Sigmoid colon (tissue), 6 donors: ENCODE measurements at regions not wholly inside any gene's neighbourhood (a gene's known extent, or its start where the extent isn't known, plus 50 kb on each side); places are given as distances from the start of the nearest gene placed in this dataset.

Experiments used
- DNase-seq: peaks from one replicate; pipeline ENCODE4 v3.0.0-alpha.2; 2019
- H3K27ac ChIP-seq, 4 donors: fragments of 200-600 bp; sonication (generic); one replicate each; pipeline ENCODE4 v1.5.1; 2016 to 2019; ENCODE audit warnings: mild to moderate bottlenecking in 1 of 4
- H3K27me3 ChIP-seq, 3 donors: fragments of 200-600 bp; sonication (generic); one replicate each; pipeline ENCODE4 v1.5.1; 2019; ENCODE audit warnings: mild to moderate bottlenecking in 1 of 3
- H3K36me3 ChIP-seq, 4 donors: fragments of 200-600 bp; sonication (generic); one replicate each; pipeline ENCODE4 v1.5.1; 2016 to 2019
- H3K4me1 ChIP-seq, 4 donors: fragments of 200-600 bp; sonication (generic); one replicate each; pipeline ENCODE4 v1.5.1; 2017 to 2019
- H3K4me3 ChIP-seq, 4 donors: fragments of 200-600 bp; sonication (generic); one replicate each; pipeline ENCODE4 v1.5.1; 2017 to 2019; ENCODE audit warnings: mild to moderate bottlenecking in 2 of 4, moderate library complexity in 1 of 4
- H3K9me3 ChIP-seq, 4 donors: fragments of 200-600 bp in 3 of 4; sonication (generic) in 3 of 4; one replicate each; pipeline versions ENCODE4 v1.5.1 to v1.6.1; 2013 to 2019
- EP300 ChIP-seq, 4 donors: sonication (generic); formaldehyde crosslinking; IDR thresholded peaks; one replicate each; pipeline ENCODE4 v1.6.1; 2017; ENCODE audit warnings: antibody characterized with exemption in 4 of 4
- POLR2A ChIP-seq, 2 donors: fragments of 450-650 bp; IDR thresholded peaks; one replicate each; pipeline ENCODE4 v1.6.1; 2016; ENCODE audit warnings: antibody characterized with exemption in 2 of 2, mild to moderate bottlenecking in 2 of 2, moderate library complexity in 2 of 2
- POLR2AphosphoS5 ChIP-seq, 4 donors: sonication (generic); formaldehyde crosslinking; IDR thresholded peaks; one replicate each; pipeline ENCODE4 v1.6.1; 2017; ENCODE audit warnings: antibody characterized with exemption in 4 of 4
- WGBS, 2 donors: extraction: QIAGEN DNeasy Blood & Tissue Kit; methylation state at CpG; one replicate each; pipeline ENCODE4 v1.1.7; 2013; 5-methylcytosine and 5-hydroxymethylcytosine counted together
- intact Hi-C: fragments of 100-400 bp; cut with DNase I; formaldehyde crosslinking; loops from one replicate; pipeline ENCODE4 v1.15.1; 2023
- TF ChIP-seq, protein P1 (sequence below), 4 experiments: fragments of 450-650 bp in 3 of 4; fragments of 200-600 bp in 1 of 4; IDR thresholded peaks; one replicate each; pipeline ENCODE4 v1.5.1; 2016 to 2019; ENCODE audit warnings: antibody characterized with exemption in 4 of 4, mild to moderate bottlenecking in 3 of 4, moderate library complexity in 2 of 4
- donor health status: healthy with polysubstance abuse.
- donor health status: healthy.

GRCh38 chr13:74912898-74913297, 569.1 kb downstream of the TBC1D4 start:
- intact Hi-C loops: no loop called here
- Histone ChIP-seq H3K9me3 (no peaks in the 10 kb centered on the region), H3K27me3 (no peaks in the 10 kb centered on the region), H3K4me3 (no peak overlapping the region), H3K4me1 (no peaks in the 10 kb centered on the region), H3K36me3 (no peaks in the 10 kb centered on the region), H3K27ac (no peak overlapping the region)
- WGBS, 2 donors: 76 to 84% methylated on average over 2 of the region's 2 CpGs
- DNase-seq: no peak
- TF ChIP-seq, protein P1, sequence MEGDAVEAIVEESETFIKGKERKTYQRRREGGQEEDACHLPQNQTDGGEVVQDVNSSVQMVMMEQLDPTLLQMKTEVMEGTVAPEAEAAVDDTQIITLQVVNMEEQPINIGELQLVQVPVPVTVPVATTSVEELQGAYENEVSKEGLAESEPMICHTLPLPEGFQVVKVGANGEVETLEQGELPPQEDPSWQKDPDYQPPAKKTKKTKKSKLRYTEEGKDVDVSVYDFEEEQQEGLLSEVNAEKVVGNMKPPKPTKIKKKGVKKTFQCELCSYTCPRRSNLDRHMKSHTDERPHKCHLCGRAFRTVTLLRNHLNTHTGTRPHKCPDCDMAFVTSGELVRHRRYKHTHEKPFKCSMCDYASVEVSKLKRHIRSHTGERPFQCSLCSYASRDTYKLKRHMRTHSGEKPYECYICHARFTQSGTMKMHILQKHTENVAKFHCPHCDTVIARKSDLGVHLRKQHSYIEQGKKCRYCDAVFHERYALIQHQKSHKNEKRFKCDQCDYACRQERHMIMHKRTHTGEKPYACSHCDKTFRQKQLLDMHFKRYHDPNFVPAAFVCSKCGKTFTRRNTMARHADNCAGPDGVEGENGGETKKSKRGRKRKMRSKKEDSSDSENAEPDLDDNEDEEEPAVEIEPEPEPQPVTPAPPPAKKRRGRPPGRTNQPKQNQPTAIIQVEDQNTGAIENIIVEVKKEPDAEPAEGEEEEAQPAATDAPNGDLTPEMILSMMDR (IDR thresholded peaks at IDR 0.05): no peak
- TF ChIP-seq EP300 (IDR thresholded peaks at IDR 0.05) (no peak), POLR2A (IDR thresholded peaks at IDR 0.05) (no peak), POLR2AphosphoS5 (IDR thresholded peaks at IDR 0.05) (no peak)

- no peaks in the 10 kb centered on the region for H3K9me3 ChIP-seq
- WGBS, 2 donors: 85 to 93% methylated on average over 5 of the region's 5 CpGs
- H3K27ac ChIP-seq: no peak overlapping the region
- no peak for DNase-seq
- intact Hi-C loops: no loop called here
- TF ChIP-seq, protein P1 (IDR thresholded peaks at IDR 0.05): no peak
- H3K4me1 ChIP-seq: no peaks in the 10 kb centered on the region
- no peak overlapping the region for H3K4me3 ChIP-seq
- H3K36me3 ChIP-seq: no peaks in the 10 kb centered on the region
- no peaks in the 10 kb centered on the region for H3K27me3 ChIP-seq
Observed at GRCh38 chr13:74910415-74910814, 571.6 kb downstream of the TBC1D4 start.

- 64 to 80% methylated on average over 5 of the region's 5 CpGs for WGBS, 2 donors
- TF ChIP-seq POLR2A (IDR thresholded peaks at IDR 0.05) (no peak), EP300 (IDR thresholded peaks at IDR 0.05) (no peak), POLR2AphosphoS5 (IDR thresholded peaks at IDR 0.05) (no peak)
- TF ChIP-seq, protein P1 (IDR thresholded peaks at IDR 0.05): no peak
- Histone ChIP-seq H3K27ac (no peak overlapping the region), H3K36me3 (no peaks in the 10 kb centered on the region), H3K27me3 (no peaks in the 10 kb centered on the region), H3K9me3 (no peaks in the 10 kb centered on the region), H3K4me1 (no peaks in the 10 kb centered on the region), H3K4me3 (no peak overlapping the region)
- no peak for DNase-seq
- intact Hi-C loops: no loop called here
Observed at GRCh38 chr13:74907788-74908187, 574.2 kb downstream of the TBC1D4 start.

- H3K9me3 ChIP-seq: no peaks in the 10 kb centered on the region
- no peaks in the 10 kb centered on the region for H3K27me3 ChIP-seq
- no peak for DNase-seq
- no peaks in the 10 kb centered on the region for H3K36me3 ChIP-seq
- intact Hi-C loops: no loop called here
- TF ChIP-seq POLR2AphosphoS5 (IDR thresholded peaks at IDR 0.05) (no peak), POLR2A (IDR thresholded peaks at IDR 0.05) (no peak), EP300 (IDR thresholded peaks at IDR 0.05) (no peak)
- TF ChIP-seq, protein P1 (IDR thresholded peaks at IDR 0.05): no peak
- WGBS, 2 donors: 43 to 55% methylated on average over 4 of the region's 4 CpGs
- no peak overlapping the region for H3K4me3 ChIP-seq
- no peak overlapping the region for H3K27ac ChIP-seq
- no peaks in the 10 kb centered on the region for H3K4me1 ChIP-seq
Observed at GRCh38 chr13:74904556-74904955, 577.4 kb downstream of the TBC1D4 start.

- no peak overlapping the region for H3K27ac ChIP-seq
- TF ChIP-seq POLR2A (IDR thresholded peaks at IDR 0.05) (no peak), EP300 (IDR thresholded peaks at IDR 0.05) (no peak), POLR2AphosphoS5 (IDR thresholded peaks at IDR 0.05) (no peak)
- TF ChIP-seq, protein P1 (IDR thresholded peaks at IDR 0.05): no peak
- intact Hi-C loops: no loop called here
- H3K9me3 ChIP-seq: no peaks in the 10 kb centered on the region
- H3K4me1 ChIP-seq: no peaks in the 10 kb centered on the region
- H3K4me3 ChIP-seq: no peak overlapping the region
- no peak for DNase-seq
- H3K36me3 ChIP-seq: no peaks in the 10 kb centered on the region
- H3K27me3 ChIP-seq: no peaks in the 10 kb centered on the region
- 43 to 44% methylated on average over 1 of the region's 1 CpG for WGBS, 2 donors
Observed at GRCh38 chr13:74895042-74895796, 586.8 kb downstream of the TBC1D4 start.
